ENCODE measurements at regions not wholly inside any gene's neighbourhood (a gene's known extent, or its start where the extent isn't known, plus 50 kb on each side); places are given as distances from the start of the nearest gene placed in this dataset.

- no peak for DNase-seq (ENCODE audit: low read depth)
- H3K4me3 ChIP-seq (ENCODE audit: control insufficient read depth, low read depth, low read length), result no peak overlapping the region
- no peak for TF ChIP-seq CTCF (IDR thresholded peaks at IDR 0.05; ENCODE audit: control insufficient read depth, insufficient read depth, low read depth, low read length, missing control alignments)
Measured at GRCh38 chr5:67605730-67606585, 409.4 kb upstream of the CD180 start.

GRCh38 chr5:67591491-67591890, 394.9 kb upstream of the CD180 start:
- no peak for DNase-seq (ENCODE audit: low read depth)
- no peak overlapping the region for H3K4me3 ChIP-seq (ENCODE audit: control insufficient read depth, low read depth, low read length)
- no peak for TF ChIP-seq CTCF (IDR thresholded peaks at IDR 0.05; ENCODE audit: control insufficient read depth, insufficient read depth, low read depth, low read length, missing control alignments)

- no peak for TF ChIP-seq CTCF (IDR thresholded peaks at IDR 0.05; ENCODE audit: control insufficient read depth, insufficient read depth, low read depth, low read length, missing control alignments)
- H3K4me3 ChIP-seq (ENCODE audit: control insufficient read depth, low read depth, low read length), result no peak overlapping the region
- DNase-seq (ENCODE audit: low read depth), result no peak
Measured at GRCh38 chr5:67588389-67588788, 391.8 kb upstream of the CD180 start.

GRCh38 chr5:67581203-67581602, 384.6 kb upstream of the CD180 start:
- no peak overlapping the region for H3K4me3 ChIP-seq (ENCODE audit: control insufficient read depth, low read depth, low read length)
- no peak for DNase-seq (ENCODE audit: low read depth)
- TF ChIP-seq CTCF (IDR thresholded peaks at IDR 0.05; ENCODE audit: control insufficient read depth, insufficient read depth, low read depth, low read length, missing control alignments), result no peak

- DNase-seq (ENCODE audit: low read depth), result no peak
- TF ChIP-seq CTCF (IDR thresholded peaks at IDR 0.05; ENCODE audit: control insufficient read depth, insufficient read depth, low read depth, low read length, missing control alignments), result no peak
- H3K4me3 ChIP-seq (ENCODE audit: control insufficient read depth, low read depth, low read length), result no peak overlapping the region
Measured at GRCh38 chr5:67578011-67578410, 381.4 kb upstream of the CD180 start.

- H3K4me3 ChIP-seq (ENCODE audit: control insufficient read depth, low read depth, low read length), result no peak overlapping the region
- TF ChIP-seq CTCF (IDR thresholded peaks at IDR 0.05; ENCODE audit: control insufficient read depth, insufficient read depth, low read depth, low read length, missing control alignments), result no peak
- no peak for DNase-seq (ENCODE audit: low read depth)
Measured at GRCh38 chr5:67577424-67577823, 380.8 kb upstream of the CD180 start.

Measured in AG09309 (cell line).